IMR-90 (cell line): ENCODE measurements at regions not wholly inside any gene's neighbourhood (a gene's known extent, or its start where the extent isn't known, plus 50 kb on each side); places are given as distances from the start of the nearest gene placed in this dataset.

Experiments used
- ATAC-seq: fragments of 200-7000 bp; cut with Tn5 transposase; 2 replicates; pipeline ENCODE4 v1.9.1; 2020; ENCODE audit warnings: low read depth, mild to moderate bottlenecking, moderate library complexity
- BruUV-seq: library from RNA; stranded (reverse); fragments of 400-500 nt; replicated peaks from 2 replicates; lab custom pipeline; 2021; lab: Mats Ljungman, UMichigan
- CTCF ChIA-PET: fragments of 300-600 bp; formaldehyde crosslinking; extraction: SDS; loops from one replicate; lab custom pipeline; 2021; ENCODE audit warnings: antibody characterized with exemption; lab: Yijun Ruan, JAX
- POLR2A ChIA-PET: fragments of 300-600 bp; sonication (Branson Sonifier 250); formaldehyde crosslinking; loops from one replicate; lab custom pipeline; 2022; ENCODE audit warnings: antibody characterized with exemption; ENCODE audit not compliant: unreplicated experiment; lab: Charles Lee
- DNase-seq: peaks from one replicate; pipeline ENCODE4 v3.0.0; 2013
- H2AFZ ChIP-seq: replicated peaks from 2 replicates; pipeline ENCODE3; 2013; ENCODE audit warnings: low read length, mild to moderate bottlenecking; ENCODE audit not compliant: poor library complexity
- H2AK5ac ChIP-seq: 2 replicates; pipeline ENCODE4 v1.6.1; 2013; ENCODE audit warnings: low read depth, low read length, inconsistent platforms
- H2AK9ac ChIP-seq: replicated peaks from 2 replicates; pipeline ENCODE3; 2013; ENCODE audit warnings: mild to moderate bottlenecking, low read depth, low read length, moderate library complexity; ENCODE audit not compliant: poor library complexity
- H2BK120ac ChIP-seq: 2 replicates; pipeline ENCODE4 v1.6.1; 2013; ENCODE audit warnings: low read depth, low read length, inconsistent platforms
- H2BK15ac ChIP-seq: 3 replicates; pipeline ENCODE4 v1.6.1; 2013; ENCODE audit warnings: low read depth, low read length, inconsistent platforms
- H2BK20ac ChIP-seq: 2 replicates; pipeline ENCODE4 v1.6.1; 2013; ENCODE audit warnings: low read depth, mild to moderate bottlenecking, inconsistent platforms, low read length, moderate library complexity
- H2BK5ac ChIP-seq: 2 replicates; pipeline ENCODE4 v1.6.1; 2013; ENCODE audit warnings: mild to moderate bottlenecking, low read depth, low read length, inconsistent platforms; ENCODE audit not compliant: poor library complexity, severe bottlenecking
- H3K14ac ChIP-seq: replicated peaks from 2 replicates; pipeline ENCODE4 v1.6.1; 2013; ENCODE audit warnings: low read depth, low read length, inconsistent platforms
- H3K18ac ChIP-seq: 2 replicates; pipeline ENCODE4 v1.6.1; 2013; ENCODE audit warnings: low read depth, low read length, control low read depth
- H3K23ac ChIP-seq: 2 replicates; pipeline ENCODE4 v1.6.1; 2013; ENCODE audit warnings: low read depth, low read length, inconsistent platforms
- H3K27ac ChIP-seq: 2 replicates; pipeline ENCODE4 v1.5.1; 2013; ENCODE audit warnings: mild to moderate bottlenecking, control low read depth, low read length; ENCODE audit not compliant: insufficient read depth
- H3K27me3 ChIP-seq: 2 replicates; pipeline ENCODE4 v1.6.1; 2013; ENCODE audit warnings: low read length; ENCODE audit not compliant: control insufficient read depth, insufficient read depth
- H3K36me3 ChIP-seq: 2 replicates; pipeline ENCODE4 v1.6.1; 2013; ENCODE audit warnings: low read length, mixed read lengths; ENCODE audit not compliant: control insufficient read depth, insufficient read depth
- H3K4ac ChIP-seq: 2 replicates; pipeline ENCODE4 v1.6.1; 2013; ENCODE audit warnings: low read depth, low read length, inconsistent platforms
- H3K4me1 ChIP-seq: 2 replicates; pipeline ENCODE4 v1.6.1; 2013; ENCODE audit warnings: low read length, mixed read lengths; ENCODE audit not compliant: control insufficient read depth, insufficient read depth
- H3K4me2 ChIP-seq: 2 replicates; pipeline ENCODE4 v1.6.1; 2013; ENCODE audit warnings: low read depth, mild to moderate bottlenecking, control low read depth, low read length, moderate library complexity
- H3K4me3 ChIP-seq: 2 replicates; pipeline ENCODE4 v1.5.1; 2013; ENCODE audit warnings: low read depth, mild to moderate bottlenecking, control low read depth, low read length, moderate library complexity; ENCODE audit not compliant: insufficient read depth
- H3K56ac ChIP-seq: 2 replicates; pipeline ENCODE4 v1.6.1; 2013; ENCODE audit warnings: low read length, inconsistent platforms; ENCODE audit not compliant: insufficient read depth; ENCODE audit errors: extremely low read depth
- H3K79me1 ChIP-seq, 2 experiments: 2 replicates each; pipeline ENCODE4 v1.6.1; 2013; ENCODE audit warnings: low read length in 2 of 2, inconsistent platforms in 1 of 2, low read depth in 1 of 2
- H3K9ac ChIP-seq: 2 replicates; pipeline ENCODE4 v1.6.1; 2013; ENCODE audit warnings: low read depth, low read length, control low read depth
- H3K9me1 ChIP-seq: 2 replicates; pipeline ENCODE4 v1.6.1; 2013; ENCODE audit warnings: low read length, inconsistent platforms; ENCODE audit not compliant: insufficient read depth
- H3K9me3 ChIP-seq: 2 replicates; pipeline ENCODE4 v1.6.1; 2013; ENCODE audit warnings: low read length; ENCODE audit not compliant: control insufficient read depth, insufficient read depth
- H4K20me1 ChIP-seq: 2 replicates; pipeline ENCODE4 v1.6.1; 2013; ENCODE audit warnings: low read length, inconsistent platforms; ENCODE audit not compliant: insufficient read depth
- H4K5ac ChIP-seq: 2 replicates; pipeline ENCODE4 v1.6.1; 2013; ENCODE audit warnings: mild to moderate bottlenecking, low read depth, low read length, control low read depth
- H4K8ac ChIP-seq, 2 experiments: 2 replicates each; pipeline ENCODE4 v1.6.1; 2013; ENCODE audit warnings: low read depth in 2 of 2, low read length in 2 of 2, control low read depth in 1 of 2, inconsistent platforms in 1 of 2
- H4K91ac ChIP-seq: 2 replicates; pipeline ENCODE4 v1.6.1; 2013; ENCODE audit warnings: low read depth, low read length, inconsistent platforms; ENCODE audit not compliant: insufficient read depth
- BHLHE40 ChIP-seq: fragments of 150-350 bp; IDR thresholded peaks from 2 replicates; pipeline ENCODE4 v1.6.1; 2016; ENCODE audit warnings: mild to moderate bottlenecking, low read depth, low read length
- CEBPB ChIP-seq: IDR thresholded peaks from 2 replicates; pipeline ENCODE4 v1.6.1; 2012; ENCODE audit warnings: low read depth, low read length, improper control_type of control experiment
- CTCF ChIP-seq: conservative IDR thresholded peaks from 2 replicates; pipeline ENCODE4 v1.5.1; 2012; ENCODE audit warnings: mild to moderate bottlenecking, low read depth, low read length, improper control_type of control experiment
- MXI1 ChIP-seq: IDR thresholded peaks from 2 replicates; pipeline ENCODE4 v1.6.1; 2012; ENCODE audit warnings: low read depth, mild to moderate bottlenecking, low read length, moderate library complexity, borderline replicate concordance
- POLR2A ChIP-seq: IDR thresholded peaks from 2 replicates; pipeline ENCODE4 v1.6.1; 2012; ENCODE audit warnings: mild to moderate bottlenecking, low read depth, low read length
- RCOR1 ChIP-seq: IDR thresholded peaks from 2 replicates; pipeline ENCODE4 v1.6.1; 2012; ENCODE audit warnings: mild to moderate bottlenecking, low read length, improper control_type of control experiment; ENCODE audit not compliant: insufficient replicate concordance
- RFX5 ChIP-seq: IDR thresholded peaks from 2 replicates; pipeline ENCODE4 v1.8.0; 2012; ENCODE audit warnings: low read depth, mild to moderate bottlenecking, low read length, moderate library complexity
- SMC3 ChIP-seq: fragments of 150-350 bp; IDR thresholded peaks from 2 replicates; pipeline ENCODE4 v1.6.1; 2016; ENCODE audit warnings: low read depth, mild to moderate bottlenecking, antibody characterized with exemption, low read length, moderate library complexity
- WGBS, 2 experiments: methylation state at CpG; one replicate each; pipeline versions ENCODE4 v1.1.5 to v1.1.7; 2013; ENCODE audit warnings: missing lambda C conversion rate in 2 of 2; ENCODE audit not compliant: insufficient read length in 1 of 2; ENCODE audit errors: extremely low coverage in 2 of 2; 5-methylcytosine and 5-hydroxymethylcytosine counted together
- dilution Hi-C: fragments of 300-500 bp; cut with HindIII; formaldehyde crosslinking; loops from one replicate; pipeline ENCODE4 v1.14.3; 2018; ENCODE audit warnings: low sequenced_read_pairs; ENCODE audit not compliant: unreplicated experiment
- in situ Hi-C: fragments of 300-500 bp; cut with MboI; formaldehyde crosslinking; loops from 3 replicates; pipeline ENCODE4 v1.14.3; 2019; ENCODE audit warnings: low sequenced_read_pairs, inconsistent platforms, mixed read lengths
- intact Hi-C: fragments of 100-400 bp; cut with micrococcal nuclease; formaldehyde crosslinking; loops from 2 replicates; pipeline ENCODE4 v1.10.0; 2022

GRCh38 chr21:35485364-35485763 is 436.3 kb upstream of the RUNX1 start:
- H2BK120ac ChIP-seq, result no peak overlapping the region
- no peaks in the 10 kb centered on the region for H3K36me3 ChIP-seq
- H3K14ac ChIP-seq, result no peak overlapping the region
- no peak overlapping the region for H3K23ac ChIP-seq
- BruUV-seq, result no TSS peak
- H2AFZ ChIP-seq, result no peak overlapping the region
- no peak overlapping the region for H2BK20ac ChIP-seq
- H3K4ac ChIP-seq, result no peak overlapping the region
- no peak overlapping the region for H2BK15ac ChIP-seq
- H3K27me3 ChIP-seq, result no peaks in the 10 kb centered on the region
- H4K91ac ChIP-seq, result no peak overlapping the region
- no peak overlapping the region for H3K56ac ChIP-seq
- in situ Hi-C loops, result no loop called here
- H2BK5ac ChIP-seq, result no peak overlapping the region
- H4K5ac ChIP-seq, result no peak overlapping the region
- H4K8ac ChIP-seq, result no peak overlapping the region
- H3K18ac ChIP-seq, result no peak overlapping the region
- no peak overlapping the region for H2AK9ac ChIP-seq
- H2AK5ac ChIP-seq, result no peak overlapping the region
- H3K4me2 ChIP-seq, result no peak overlapping the region
- H4K20me1 ChIP-seq, result no peaks in the 10 kb centered on the region
- TF ChIP-seq BHLHE40 (no peak), POLR2A (no peak), RFX5 (no peak), MXI1 (no peak), CEBPB (no peak), RCOR1 (no peak), SMC3 (no peak), CTCF (no peak)
- H3K27ac ChIP-seq, result no peak overlapping the region
- H3K4me1 ChIP-seq, result no peaks in the 10 kb centered on the region
- DNase-seq, result no peak
- POLR2A ChIA-PET, result no interaction called here
- CTCF ChIA-PET, result no interaction called here
- no peaks in the 10 kb centered on the region for H3K9me3 ChIP-seq
- intact Hi-C loops, result no loop called here
- no CpG with 5 or more reads among the region's 2 CpGs for WGBS, 2 experiments
- dilution Hi-C loops, result no loop called here
- no peaks in the 10 kb centered on the region for H3K79me1 ChIP-seq
- H3K4me3 ChIP-seq, result no peak overlapping the region
- H3K9me1 ChIP-seq, result peaks cover 3% of the 10 kb centered on the region; the same call in 1 of the 2 replicates
- no peak overlapping the region for H3K9ac ChIP-seq
- no peak for ATAC-seq
